ENCODE measurements at regions not wholly inside any gene's neighbourhood (a gene's known extent, or its start where the extent isn't known, plus 50 kb on each side); places are given as distances from the start of the nearest gene placed in this dataset.
A peak's percentile ranks its signal among the peaks of the same experiment; 100 is the strongest.
"Not testable (repeated sequence)": the region's sequence is repeated elsewhere in the genome, so short reads cannot be mapped to it uniquely, and the experiment has no call there.

GRCh38 chrX:88828011-88828410 lies 81.0 kb downstream of the CPXCR1 start:
- DNase-seq = no peak

GRCh38 chrX:88830111-88830510 lies 83.1 kb downstream of the CPXCR1 start:
- DNase-seq = no peak

GRCh38 chrX:88837721-88838120 lies 90.7 kb downstream of the CPXCR1 start:
- DNase-seq = peak in 1 of 2 experiments; percentile 5

GRCh38 chrX:88838392-88838791 lies 91.4 kb downstream of the CPXCR1 start:
- DNase-seq = no peak

- DNase-seq = not testable (repeated sequence)
Measured at GRCh38 chrX:88843841-88844240, 96.8 kb downstream of the CPXCR1 start.

- no peak for DNase-seq
Measured at GRCh38 chrX:88853925-88854324, 106.9 kb downstream of the CPXCR1 start.

- no peak for DNase-seq
Measured at GRCh38 chrX:88863726-88864125, 116.7 kb downstream of the CPXCR1 start.

- no peak for DNase-seq
Measured at GRCh38 chrX:88865634-88866033, 118.6 kb downstream of the CPXCR1 start.

GRCh38 chrX:88881536-88881935 lies 134.5 kb downstream of the CPXCR1 start:
- DNase-seq = no peak

- no peak for DNase-seq
Measured at GRCh38 chrX:88883200-88883599, 136.2 kb downstream of the CPXCR1 start.

- peak in 1 of 2 experiments; percentile 17 for DNase-seq
Measured at GRCh38 chrX:88886908-88887307, 139.9 kb downstream of the CPXCR1 start.

- DNase-seq = no peak
Measured at GRCh38 chrX:88903989-88904718, 157.1 kb downstream of the CPXCR1 start.

- no peak for DNase-seq
Measured at GRCh38 chrX:88908056-88908455, 161.0 kb downstream of the CPXCR1 start.

- DNase-seq = no peak
Measured at GRCh38 chrX:88937616-88938015, 190.6 kb downstream of the CPXCR1 start.

GRCh38 chrX:88940904-88941303 lies 193.9 kb downstream of the CPXCR1 start:
- no peak for DNase-seq

- DNase-seq = no peak
Measured at GRCh38 chrX:88944661-88945060, 197.6 kb downstream of the CPXCR1 start.

- not testable (repeated sequence) for DNase-seq
Measured at GRCh38 chrX:88956059-88956458, 209.0 kb downstream of the CPXCR1 start.

- no peak for DNase-seq
Measured at GRCh38 chrX:88977835-88978234, 230.8 kb downstream of the CPXCR1 start.

GRCh38 chrX:88982183-88982582 lies 235.2 kb downstream of the CPXCR1 start:
- DNase-seq = no peak

- no peak for DNase-seq
Measured at GRCh38 chrX:88982933-88983332, 235.9 kb downstream of the CPXCR1 start.

GRCh38 chrX:88988796-88989195 lies 241.8 kb downstream of the CPXCR1 start:
- DNase-seq = no peak

GRCh38 chrX:88990882-88991582 lies 244.0 kb downstream of the CPXCR1 start:
- DNase-seq = no peak

GRCh38 chrX:88991583-88992132 lies 244.6 kb downstream of the CPXCR1 start:
- DNase-seq = no peak

- DNase-seq = no peak
Measured at GRCh38 chrX:89021964-89022363, 274.9 kb downstream of the CPXCR1 start.

Measured in SHP77 (cell line).